ENCODE measurements at regions not wholly inside any gene's neighbourhood (a gene's known extent, or its start where the extent isn't known, plus 50 kb on each side); places are given as distances from the start of the nearest gene placed in this dataset.

- Histone ChIP-seq H3K4me1 (no peaks in the 10 kb centered on the region), H3K9me3 (no peaks in the 10 kb centered on the region), H3K27me3 (no peaks in the 10 kb centered on the region), H3K36me3 (no peaks in the 10 kb centered on the region), H3K4me3 (ENCODE audit: low read depth, low read length) (no peak overlapping the region)
- TF ChIP-seq, protein P1, sequence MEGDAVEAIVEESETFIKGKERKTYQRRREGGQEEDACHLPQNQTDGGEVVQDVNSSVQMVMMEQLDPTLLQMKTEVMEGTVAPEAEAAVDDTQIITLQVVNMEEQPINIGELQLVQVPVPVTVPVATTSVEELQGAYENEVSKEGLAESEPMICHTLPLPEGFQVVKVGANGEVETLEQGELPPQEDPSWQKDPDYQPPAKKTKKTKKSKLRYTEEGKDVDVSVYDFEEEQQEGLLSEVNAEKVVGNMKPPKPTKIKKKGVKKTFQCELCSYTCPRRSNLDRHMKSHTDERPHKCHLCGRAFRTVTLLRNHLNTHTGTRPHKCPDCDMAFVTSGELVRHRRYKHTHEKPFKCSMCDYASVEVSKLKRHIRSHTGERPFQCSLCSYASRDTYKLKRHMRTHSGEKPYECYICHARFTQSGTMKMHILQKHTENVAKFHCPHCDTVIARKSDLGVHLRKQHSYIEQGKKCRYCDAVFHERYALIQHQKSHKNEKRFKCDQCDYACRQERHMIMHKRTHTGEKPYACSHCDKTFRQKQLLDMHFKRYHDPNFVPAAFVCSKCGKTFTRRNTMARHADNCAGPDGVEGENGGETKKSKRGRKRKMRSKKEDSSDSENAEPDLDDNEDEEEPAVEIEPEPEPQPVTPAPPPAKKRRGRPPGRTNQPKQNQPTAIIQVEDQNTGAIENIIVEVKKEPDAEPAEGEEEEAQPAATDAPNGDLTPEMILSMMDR (IDR thresholded peaks at IDR 0.05; ENCODE audit: low read depth, low read length), result no peak
- no peak for DNase-seq
Measured at GRCh38 chr2:80926168-80926567, 621.6 kb upstream of the LRRTM1 start.

DNA sequence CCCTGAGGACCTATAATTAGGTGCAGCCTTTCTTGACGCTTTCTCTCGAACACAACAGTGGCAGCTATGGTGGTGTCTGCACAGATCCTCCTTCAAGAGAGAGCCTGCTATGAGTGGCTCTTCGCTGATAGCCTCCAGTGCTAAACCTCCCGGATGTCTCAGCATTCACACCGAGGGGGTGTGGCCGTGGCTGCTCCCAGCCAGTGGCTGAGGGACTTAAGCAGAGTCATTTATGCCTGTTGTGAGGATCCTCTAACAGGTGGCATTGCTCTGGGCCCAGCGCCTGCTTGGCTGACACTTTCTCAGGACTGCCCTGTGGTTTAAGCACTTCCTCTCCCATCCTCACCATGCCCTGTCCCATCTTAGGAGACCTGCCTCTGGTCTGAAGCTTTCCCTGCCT is 592.0 kb upstream of the LRRTM1 start:
- H3K36me3 ChIP-seq, result no peaks in the 10 kb centered on the region
- TF ChIP-seq, protein P1 (IDR thresholded peaks at IDR 0.05; ENCODE audit: low read depth, low read length), result no peak
- no peaks in the 10 kb centered on the region for H3K27me3 ChIP-seq

GRCh38 chr2:80894486-80894885 is 589.9 kb upstream of the LRRTM1 start:
- no peak overlapping the region for H3K4me3 ChIP-seq (ENCODE audit: low read depth, low read length)
- no peaks in the 10 kb centered on the region for H3K4me1 ChIP-seq
- TF ChIP-seq, protein P1 (IDR thresholded peaks at IDR 0.05; ENCODE audit: low read depth, low read length), result no peak
- no peaks in the 10 kb centered on the region for H3K9me3 ChIP-seq
- H3K36me3 ChIP-seq, result no peaks in the 10 kb centered on the region
- no peaks in the 10 kb centered on the region for H3K27me3 ChIP-seq
- DNase-seq, result no peak

More for the DNA sequence above, 592.0 kb upstream of the LRRTM1 start:
- H3K4me1 ChIP-seq, result no peaks in the 10 kb centered on the region
- H3K9me3 ChIP-seq, result no peaks in the 10 kb centered on the region
- peak; percentile 2 for DNase-seq
- H3K4me3 ChIP-seq (ENCODE audit: low read depth, low read length), result no peak overlapping the region

DNA sequence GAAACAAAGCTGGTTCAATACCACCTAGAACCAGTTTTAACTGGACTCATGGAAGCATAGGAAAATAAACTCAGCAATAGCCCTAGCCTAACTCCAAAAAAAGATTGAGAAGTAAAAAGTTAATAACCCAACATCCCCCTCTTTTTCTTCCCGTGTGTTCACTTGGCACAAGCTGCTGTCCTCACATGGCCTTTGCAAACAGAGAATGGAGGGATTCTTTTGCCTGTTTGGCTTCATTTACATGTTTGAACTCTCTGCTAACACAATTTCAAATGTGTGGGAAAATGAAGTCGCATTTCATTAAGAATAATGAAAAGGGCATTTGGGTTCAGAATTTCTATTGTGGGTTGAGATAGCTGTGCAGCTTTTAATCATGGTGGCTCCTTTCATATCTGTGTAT is 589.2 kb upstream of the LRRTM1 start:
- Histone ChIP-seq H3K36me3 (no peaks in the 10 kb centered on the region), H3K9me3 (no peaks in the 10 kb centered on the region), H3K4me3 (ENCODE audit: low read depth, low read length) (no peak overlapping the region), H3K4me1 (no peaks in the 10 kb centered on the region), H3K27me3 (no peaks in the 10 kb centered on the region)
- DNase-seq, result no peak
- TF ChIP-seq, protein P1 (IDR thresholded peaks at IDR 0.05; ENCODE audit: low read depth, low read length), result no peak

DNA sequence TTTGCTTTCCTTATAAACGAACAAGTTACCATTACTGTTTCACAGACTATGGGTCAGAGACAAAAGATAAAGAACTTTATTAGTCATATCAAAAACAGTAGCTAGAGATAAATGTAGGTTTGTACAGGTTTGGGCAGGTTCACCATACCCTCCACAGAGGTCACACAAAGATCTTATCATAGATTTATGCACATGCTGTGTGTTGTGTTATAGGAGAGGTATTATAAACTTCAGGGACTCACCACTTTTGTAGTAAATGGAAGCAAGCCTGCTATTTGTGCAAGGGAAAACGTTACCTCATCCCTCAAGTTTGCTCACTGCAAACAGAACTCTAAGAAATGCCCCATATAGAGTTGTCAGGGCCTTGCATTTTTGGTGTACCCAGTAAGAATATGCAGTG is 584.5 kb upstream of the LRRTM1 start:
- DNase-seq, result no peak
- H3K4me3 ChIP-seq (ENCODE audit: low read depth, low read length), result no peak overlapping the region
- TF ChIP-seq, protein P1 (IDR thresholded peaks at IDR 0.05; ENCODE audit: low read depth, low read length), result no peak
- no peaks in the 10 kb centered on the region for H3K4me1 ChIP-seq
- H3K36me3 ChIP-seq, result no peaks in the 10 kb centered on the region
- H3K9me3 ChIP-seq, result no peaks in the 10 kb centered on the region
- H3K27me3 ChIP-seq, result no peaks in the 10 kb centered on the region

DNA sequence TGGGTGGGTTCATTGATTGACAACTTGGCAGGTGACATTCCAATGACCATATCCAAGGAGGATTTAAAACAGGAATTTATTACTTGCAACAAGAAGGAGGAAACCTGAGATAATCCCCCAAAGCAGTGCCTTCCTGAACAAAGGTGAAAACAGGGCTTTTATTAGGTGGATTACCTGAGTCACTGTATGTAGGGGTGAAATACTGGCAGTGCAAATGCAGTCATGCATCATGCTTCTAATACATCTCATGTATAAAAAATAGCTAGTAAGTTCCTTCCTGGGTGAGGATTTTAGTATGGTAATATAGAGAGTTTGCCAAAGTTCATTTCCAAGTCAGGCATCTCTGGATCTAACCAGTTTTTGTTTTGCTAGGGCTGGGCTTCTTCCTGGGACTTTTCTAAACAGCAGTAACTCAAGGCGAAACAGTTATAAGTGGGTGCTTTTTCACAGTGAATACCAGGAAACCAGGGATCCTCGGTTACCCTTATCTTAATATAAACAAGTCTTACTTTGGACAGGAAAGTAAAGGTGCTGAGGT is 583.4 kb upstream of the LRRTM1 start:
- no peaks in the 10 kb centered on the region for H3K9me3 ChIP-seq

More for the DNA sequence above, 583.4 kb upstream of the LRRTM1 start:
- no peak for DNase-seq
- Histone ChIP-seq H3K4me3 (ENCODE audit: low read depth, low read length) (no peak overlapping the region), H3K4me1 (no peaks in the 10 kb centered on the region), H3K36me3 (no peaks in the 10 kb centered on the region), H3K27me3 (no peaks in the 10 kb centered on the region)
- TF ChIP-seq, protein P1 (IDR thresholded peaks at IDR 0.05; ENCODE audit: low read depth, low read length), result no peak
